ENCODE measurements at regions not wholly inside any gene's neighbourhood (a gene's known extent, or its start where the extent isn't known, plus 50 kb on each side); places are given as distances from the start of the nearest gene placed in this dataset.
"Not testable (repeated sequence)": the region's sequence is repeated elsewhere in the genome, so short reads cannot be mapped to it uniquely, and the experiment has no call there.

DNA sequence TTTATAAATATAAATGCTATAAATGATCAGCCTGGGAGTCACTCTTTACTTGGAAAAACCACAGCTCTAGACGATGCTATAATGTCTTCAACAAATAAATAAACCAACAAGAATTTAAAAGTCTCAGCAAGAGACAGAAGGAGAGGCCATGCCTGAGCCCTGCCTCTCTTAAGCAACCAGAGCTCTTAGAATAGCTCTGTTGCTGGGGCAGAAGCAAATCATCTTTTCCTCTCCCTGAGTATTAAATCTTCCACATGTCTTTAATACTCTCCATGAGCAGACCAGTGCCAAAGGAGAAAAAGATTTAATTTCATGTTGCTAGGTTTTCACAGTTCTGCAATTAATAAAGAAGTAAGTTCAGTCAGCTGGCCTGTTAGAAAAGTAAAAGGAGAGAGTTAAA lies 408.0 kb upstream of the SLC30A5 start:
- Histone ChIP-seq H3K9me3 (ENCODE audit: control insufficient read depth, low read length) (no peaks in the 10 kb centered on the region), H3K4me1 (ENCODE audit: control insufficient read depth, insufficient read depth, low read length) (peaks cover 5% of the 10 kb centered on the region), H3K36me3 (ENCODE audit: control insufficient read depth, insufficient read depth, low read length) (no peaks in the 10 kb centered on the region), H3K4me3 (ENCODE audit: low read length) (no peak overlapping the region), H3K27ac (ENCODE audit: low read depth, low read length) (no peak overlapping the region), H3K9ac (ENCODE audit: extremely low read depth, low read length, poor library complexity, severe bottlenecking) (no peak overlapping the region), H3K27me3 (ENCODE audit: control insufficient read depth, insufficient read depth, low read length, poor library complexity, severe bottlenecking) (no peaks in the 10 kb centered on the region)
- Mint-ChIP-seq H3K27me3 (ENCODE audit: insufficient read depth) (no peaks in the 10 kb centered on the region), H3K36me3 (ENCODE audit: low read depth) (no peaks in the 10 kb centered on the region), H3K4me1 (peaks cover 5% of the 10 kb centered on the region), H3K27ac (no peak overlapping the region), H3K4me3 (no peak overlapping the region), H3K9me3 (no peaks in the 10 kb centered on the region)
- DNase-seq, result no peak
- 94% methylated on average over 1 of the region's 1 CpG; no CpG with 5 or more reads in 1 of the 2 experiments for WGBS, 2 experiments (ENCODE audit: insufficient coverage in 1 of 2, insufficient read length in 1 of 2)
- TF ChIP-seq CTCF (conservative IDR thresholded peaks at IDR 0.05), result no peak

GRCh38 chr5:68688547-68688946 lies 405.3 kb upstream of the SLC30A5 start:
- no peaks in the 10 kb centered on the region for H3K9me3 ChIP-seq (ENCODE audit: control insufficient read depth, low read length)
- no peaks in the 10 kb centered on the region for H3K4me1 ChIP-seq (ENCODE audit: control insufficient read depth, insufficient read depth, low read length)
- H3K4me3 ChIP-seq (ENCODE audit: low read length), result no peak overlapping the region
- Mint-ChIP-seq H3K36me3 (ENCODE audit: low read depth) (no peaks in the 10 kb centered on the region), H3K4me3 (no peak overlapping the region), H3K9me3 (peaks cover 23% of the 10 kb centered on the region), H3K27me3 (ENCODE audit: insufficient read depth) (no peaks in the 10 kb centered on the region), H3K27ac (no peak overlapping the region), H3K4me1 (no peaks in the 10 kb centered on the region)
- no peaks in the 10 kb centered on the region for H3K27me3 ChIP-seq (ENCODE audit: control insufficient read depth, insufficient read depth, low read length, poor library complexity, severe bottlenecking)
- H3K36me3 ChIP-seq (ENCODE audit: control insufficient read depth, insufficient read depth, low read length), result no peaks in the 10 kb centered on the region
- H3K27ac ChIP-seq (ENCODE audit: low read depth, low read length), result no peak overlapping the region
- TF ChIP-seq CTCF (conservative IDR thresholded peaks at IDR 0.05), result no peak
- no peak overlapping the region for H3K9ac ChIP-seq (ENCODE audit: extremely low read depth, low read length, poor library complexity, severe bottlenecking)
- 89% methylated on average over 1 of the region's 1 CpG; no CpG with 5 or more reads in 1 of the 2 experiments for WGBS, 2 experiments (ENCODE audit: insufficient coverage in 1 of 2, insufficient read length in 1 of 2)
- no peak for DNase-seq

- Mint-ChIP-seq H3K27me3 (ENCODE audit: insufficient read depth) (no peaks in the 10 kb centered on the region), H3K4me3 (no peak overlapping the region), H3K9me3 (peaks cover 26% of the 10 kb centered on the region), H3K4me1 (no peaks in the 10 kb centered on the region), H3K27ac (no peak overlapping the region), H3K36me3 (ENCODE audit: low read depth) (no peaks in the 10 kb centered on the region)
- no peaks in the 10 kb centered on the region for H3K4me1 ChIP-seq (ENCODE audit: control insufficient read depth, insufficient read depth, low read length)
- H3K9me3 ChIP-seq (ENCODE audit: control insufficient read depth, low read length), result no peaks in the 10 kb centered on the region
- H3K36me3 ChIP-seq (ENCODE audit: control insufficient read depth, insufficient read depth, low read length), result no peaks in the 10 kb centered on the region
- no peak overlapping the region for H3K9ac ChIP-seq (ENCODE audit: extremely low read depth, low read length, poor library complexity, severe bottlenecking)
- no peak overlapping the region for H3K27ac ChIP-seq (ENCODE audit: low read depth, low read length)
- no peaks in the 10 kb centered on the region for H3K27me3 ChIP-seq (ENCODE audit: control insufficient read depth, insufficient read depth, low read length, poor library complexity, severe bottlenecking)
- no peak for DNase-seq
- TF ChIP-seq CTCF (conservative IDR thresholded peaks at IDR 0.05), result no peak
- no peak overlapping the region for H3K4me3 ChIP-seq (ENCODE audit: low read length)
Measured at GRCh38 chr5:68689010-68689409, 404.8 kb upstream of the SLC30A5 start.

DNA sequence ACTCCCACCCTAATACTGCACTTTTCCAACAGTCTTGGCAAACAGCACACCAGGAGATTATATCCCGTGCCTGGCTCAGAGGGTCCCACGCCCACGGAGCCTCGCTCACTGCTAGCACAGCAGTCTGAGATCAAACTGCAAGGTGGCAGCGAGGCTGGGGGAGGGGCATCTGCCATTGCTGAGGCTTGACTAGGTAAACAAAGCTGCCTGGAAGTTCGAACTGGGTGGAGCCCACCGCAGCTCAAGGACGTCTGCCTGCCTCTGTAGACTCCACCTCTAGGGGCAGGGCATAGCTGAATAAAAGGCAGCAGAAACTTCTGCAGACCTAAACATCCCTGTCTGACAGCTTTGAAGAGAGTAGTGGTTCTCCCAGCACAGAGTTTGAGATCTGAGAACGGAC lies 401.9 kb upstream of the SLC30A5 start:
- not testable (repeated sequence) for H3K9me3 ChIP-seq (ENCODE audit: control insufficient read depth, low read length); H3K27me3 ChIP-seq (ENCODE audit: control insufficient read depth, insufficient read depth, low read length, poor library complexity, severe bottlenecking); H3K4me3 Mint-ChIP-seq; H3K9ac ChIP-seq (ENCODE audit: extremely low read depth, low read length, poor library complexity, severe bottlenecking); H3K36me3 ChIP-seq (ENCODE audit: control insufficient read depth, insufficient read depth, low read length); H3K4me3 ChIP-seq (ENCODE audit: low read length); DNase-seq; H3K36me3 Mint-ChIP-seq (ENCODE audit: low read depth); H3K27me3 Mint-ChIP-seq (ENCODE audit: insufficient read depth); H3K4me1 ChIP-seq (ENCODE audit: control insufficient read depth, insufficient read depth, low read length); H3K4me1 Mint-ChIP-seq; H3K27ac ChIP-seq (ENCODE audit: low read depth, low read length); H3K27ac Mint-ChIP-seq
- WGBS, 2 experiments (ENCODE audit: insufficient coverage in 1 of 2, insufficient read length in 1 of 2), result 90 to 100% methylated on average over 1 to 9 of the region's 9 CpGs
- peaks cover 29% of the 10 kb centered on the region for H3K9me3 Mint-ChIP-seq
